Lower lobe of right lung (tissue), 2 donors: ENCODE measurements at regions not wholly inside any gene's neighbourhood (a gene's known extent, or its start where the extent isn't known, plus 50 kb on each side); places are given as distances from the start of the nearest gene placed in this dataset.

Experiments
- ATAC-seq, 2 donors: fragments of 200-7000 bp; cut with Tn5 transposase; one replicate each; pipeline ENCODE4 v1.9.1; 2020 to 2022; ENCODE audit warnings: mild to moderate bottlenecking in 2 of 2, moderate library complexity in 2 of 2
- DNase-seq: peaks from one replicate; pipeline ENCODE4 v3.0.0-alpha.2; 2020
- H3K27ac ChIP-seq: fragments of 200-600 bp; one replicate; pipeline ENCODE4 v1.8.0; 2022
- H3K27me3 ChIP-seq: fragments of 200-600 bp; one replicate; pipeline ENCODE4 v1.8.0; 2022; ENCODE audit warnings: low read depth
- H3K36me3 ChIP-seq: fragments of 200-600 bp; one replicate; pipeline ENCODE4 v1.8.0; 2022; ENCODE audit warnings: mild to moderate bottlenecking
- H3K4me1 ChIP-seq: fragments of 200-600 bp; one replicate; pipeline ENCODE4 v1.8.0; 2022
- H3K4me3 ChIP-seq: fragments of 200-600 bp; one replicate; pipeline ENCODE4 v1.8.0; 2022; ENCODE audit warnings: mild to moderate bottlenecking
- H3K9me3 ChIP-seq: fragments of 200-600 bp; one replicate; pipeline ENCODE4 v1.8.0; 2022
- intact Hi-C: fragments of 100-400 bp; cut with DNase I; formaldehyde crosslinking; loops from one replicate; pipeline ENCODE4 v1.11.0; 2022
- TF ChIP-seq, protein P1 (sequence below): fragments of 200-600 bp; IDR thresholded peaks from one replicate; pipeline ENCODE4 v1.8.0; 2022; ENCODE audit warnings: antibody characterized with exemption, mild to moderate bottlenecking
- donor health status: DM: no; HTN: yes; CAD: no; lungs with severe emphysema.

DNA sequence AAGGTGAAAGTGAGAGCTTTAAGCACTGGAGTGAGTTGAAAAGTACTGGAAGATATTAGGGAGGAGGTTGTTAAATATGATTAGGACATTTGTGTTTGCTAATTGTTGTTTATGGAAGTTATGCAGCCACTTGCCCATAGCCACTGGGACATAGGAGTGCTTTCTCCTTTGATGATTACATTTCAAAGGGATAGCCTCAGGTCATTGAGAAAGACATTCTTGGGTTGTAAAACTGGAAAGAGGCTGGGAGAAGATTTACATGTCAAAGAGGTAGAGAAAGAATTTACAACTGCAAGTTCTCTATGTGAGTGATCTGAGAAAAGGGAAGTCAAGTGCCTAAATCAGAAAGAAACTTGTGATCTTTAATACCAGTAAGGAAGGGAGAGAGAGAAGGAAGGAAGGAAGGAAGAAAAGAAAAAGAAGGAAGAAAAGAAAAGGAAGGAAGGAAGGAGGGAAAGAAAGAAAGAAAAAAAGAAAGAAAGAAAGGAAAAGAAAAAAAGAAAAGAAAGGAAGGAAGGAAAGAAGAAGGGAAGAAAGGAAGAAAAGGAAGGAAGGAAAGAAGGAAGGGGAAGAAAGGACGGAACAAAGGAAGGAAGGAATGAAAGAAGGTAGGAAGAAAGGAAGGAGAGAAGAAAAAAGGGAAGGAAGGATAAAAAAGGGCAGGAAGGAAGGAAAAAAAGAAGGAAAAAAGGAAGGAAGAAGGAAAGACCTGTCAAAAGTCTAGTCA is 284.6 kb upstream of the DPYD start:
- ATAC-seq, result no peak
- intact Hi-C loops, result no loop called here
- TF ChIP-seq, protein P1, sequence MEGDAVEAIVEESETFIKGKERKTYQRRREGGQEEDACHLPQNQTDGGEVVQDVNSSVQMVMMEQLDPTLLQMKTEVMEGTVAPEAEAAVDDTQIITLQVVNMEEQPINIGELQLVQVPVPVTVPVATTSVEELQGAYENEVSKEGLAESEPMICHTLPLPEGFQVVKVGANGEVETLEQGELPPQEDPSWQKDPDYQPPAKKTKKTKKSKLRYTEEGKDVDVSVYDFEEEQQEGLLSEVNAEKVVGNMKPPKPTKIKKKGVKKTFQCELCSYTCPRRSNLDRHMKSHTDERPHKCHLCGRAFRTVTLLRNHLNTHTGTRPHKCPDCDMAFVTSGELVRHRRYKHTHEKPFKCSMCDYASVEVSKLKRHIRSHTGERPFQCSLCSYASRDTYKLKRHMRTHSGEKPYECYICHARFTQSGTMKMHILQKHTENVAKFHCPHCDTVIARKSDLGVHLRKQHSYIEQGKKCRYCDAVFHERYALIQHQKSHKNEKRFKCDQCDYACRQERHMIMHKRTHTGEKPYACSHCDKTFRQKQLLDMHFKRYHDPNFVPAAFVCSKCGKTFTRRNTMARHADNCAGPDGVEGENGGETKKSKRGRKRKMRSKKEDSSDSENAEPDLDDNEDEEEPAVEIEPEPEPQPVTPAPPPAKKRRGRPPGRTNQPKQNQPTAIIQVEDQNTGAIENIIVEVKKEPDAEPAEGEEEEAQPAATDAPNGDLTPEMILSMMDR, result no peak

DNA sequence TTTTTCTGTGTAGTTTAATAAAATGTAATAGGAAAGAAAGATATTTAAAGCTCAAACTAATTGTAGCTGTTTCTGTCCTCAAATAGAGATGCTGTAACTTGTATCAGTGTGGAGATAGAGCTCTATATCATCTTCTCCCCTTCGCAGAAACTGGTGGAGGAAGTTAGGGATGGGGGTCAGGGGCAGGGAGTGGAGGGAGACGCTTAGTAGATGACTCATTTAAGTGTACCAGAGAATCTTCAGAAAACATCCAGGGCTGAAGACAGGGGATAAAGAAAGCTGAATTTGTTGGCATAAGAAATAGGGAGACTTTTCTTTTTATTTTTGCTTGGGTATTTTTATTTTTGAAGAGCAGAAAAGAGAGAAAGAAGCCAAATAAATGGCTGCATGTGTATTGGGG is 282.6 kb upstream of the DPYD start:
- Histone ChIP-seq H3K9me3 (no peaks in the 10 kb centered on the region), H3K27ac (no peak overlapping the region), H3K27me3 (no peaks in the 10 kb centered on the region), H3K4me3 (no peak overlapping the region), H3K36me3 (no peaks in the 10 kb centered on the region), H3K4me1 (no peaks in the 10 kb centered on the region)
- DNase-seq, result no peak
- intact Hi-C loops, result no loop called here
- no peak for ATAC-seq
- TF ChIP-seq, protein P1, result no peak

More for the DNA sequence above, 284.6 kb upstream of the DPYD start:
- no peak overlapping the region for H3K27ac ChIP-seq
- H3K36me3 ChIP-seq, result no peaks in the 10 kb centered on the region
- H3K9me3 ChIP-seq, result no peaks in the 10 kb centered on the region
- no peaks in the 10 kb centered on the region for H3K27me3 ChIP-seq
- no peak overlapping the region for H3K4me3 ChIP-seq
- DNase-seq, result no peak
- no peaks in the 10 kb centered on the region for H3K4me1 ChIP-seq

DNA sequence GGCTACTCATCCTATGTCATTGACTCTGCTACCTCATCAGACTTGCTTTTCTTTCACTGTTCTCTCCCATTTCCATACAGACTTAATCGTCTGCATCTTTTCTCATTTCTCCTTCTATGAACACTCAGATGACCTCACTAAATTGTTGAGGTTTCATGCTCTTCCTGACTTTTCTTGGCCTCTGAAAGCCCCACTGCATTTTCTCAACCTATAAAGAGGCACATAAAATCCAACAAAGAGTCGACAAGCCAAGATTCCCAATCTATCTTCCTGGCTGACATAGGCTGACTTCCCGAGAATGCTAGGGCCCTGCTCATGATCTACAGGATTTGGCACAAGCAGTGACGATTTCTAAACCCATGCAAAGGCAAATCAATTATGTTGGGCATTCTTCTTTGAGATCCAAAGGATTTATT is 280.8 kb upstream of the DPYD start:
- no peaks in the 10 kb centered on the region for H3K9me3 ChIP-seq
- H3K27ac ChIP-seq, result no peak overlapping the region
- no peaks in the 10 kb centered on the region for H3K27me3 ChIP-seq
- intact Hi-C loops, result no loop called here
- ATAC-seq (no peak), DNase-seq (no peak)
- no peaks in the 10 kb centered on the region for H3K4me1 ChIP-seq
- TF ChIP-seq, protein P1, result no peak
- no peaks in the 10 kb centered on the region for H3K36me3 ChIP-seq
- H3K4me3 ChIP-seq, result no peak overlapping the region

DNA sequence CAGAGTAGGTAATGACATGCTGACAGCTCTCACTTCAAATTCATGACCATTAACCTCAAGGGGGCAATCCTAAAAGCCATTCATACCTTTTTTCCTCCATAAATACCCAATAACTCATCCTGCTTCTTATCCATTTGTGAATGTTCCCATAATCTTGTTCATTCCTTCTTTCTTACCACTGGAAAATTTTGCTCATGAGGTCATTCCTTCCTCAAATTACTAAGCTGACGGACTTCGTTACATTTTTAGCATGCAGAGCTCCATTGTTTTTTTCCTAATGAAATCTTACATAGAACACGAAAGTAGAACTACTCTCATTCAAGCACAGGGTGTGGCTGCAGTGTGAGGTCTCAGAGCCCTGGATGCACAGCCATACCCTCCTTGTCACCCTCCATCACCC is 276.5 kb upstream of the DPYD start:
- ATAC-seq (no peak), DNase-seq (no peak)
- H3K4me3 ChIP-seq, result no peak overlapping the region
- H3K4me1 ChIP-seq, result no peaks in the 10 kb centered on the region
- intact Hi-C loops, result no loop called here
- no peak overlapping the region for H3K27ac ChIP-seq
- TF ChIP-seq, protein P1, result no peak
- H3K27me3 ChIP-seq, result no peaks in the 10 kb centered on the region
- no peaks in the 10 kb centered on the region for H3K36me3 ChIP-seq
- no peaks in the 10 kb centered on the region for H3K9me3 ChIP-seq

DNA sequence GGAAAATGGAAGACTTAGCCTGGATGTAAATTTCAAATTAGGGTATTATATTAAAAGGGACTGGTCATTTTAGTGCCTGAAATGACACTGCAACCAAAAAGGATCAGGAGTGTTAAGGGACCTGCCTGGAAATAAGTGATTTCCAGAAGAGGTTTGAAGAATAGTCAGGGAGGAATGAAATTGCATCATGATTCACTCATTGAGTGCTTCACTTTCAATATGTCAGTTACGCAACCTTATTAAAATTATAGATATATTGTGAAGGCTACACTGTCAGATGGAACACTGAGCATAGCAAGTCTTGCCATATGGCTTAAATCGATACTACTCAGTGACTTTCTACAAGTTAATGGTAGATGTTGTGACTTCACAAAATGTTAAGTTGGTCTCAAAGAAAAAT is 275.2 kb upstream of the DPYD start:
- TF ChIP-seq, protein P1, result no peak
- Histone ChIP-seq H3K27ac (no peak overlapping the region), H3K4me3 (no peak overlapping the region), H3K4me1 (no peaks in the 10 kb centered on the region), H3K9me3 (no peaks in the 10 kb centered on the region), H3K36me3 (no peaks in the 10 kb centered on the region), H3K27me3 (no peaks in the 10 kb centered on the region)
- no peak for ATAC-seq
- no peak for DNase-seq
- intact Hi-C loops, result no loop called here
